ENCODE measurements at regions not wholly inside any gene's neighbourhood (a gene's known extent, or its start where the extent isn't known, plus 50 kb on each side); places are given as distances from the start of the nearest gene placed in this dataset.
"Not testable (repeated sequence)": the region's sequence is repeated elsewhere in the genome, so short reads cannot be mapped to it uniquely, and the experiment has no call there.

GRCh38 chr3:115287198-115287597 is 140.1 kb upstream of the ZBTB20 start:
- Histone ChIP-seq H3K36me3 (ENCODE audit: control insufficient read depth, insufficient read depth, low read length) (no peaks in the 10 kb centered on the region), H3K4me3 (ENCODE audit: low read depth, low read length) (no peak overlapping the region), H3K27me3 (ENCODE audit: control insufficient read depth, insufficient read depth, low read length) (no peaks in the 10 kb centered on the region)
- DNase-seq (ENCODE audit: low read depth): no peak
- no peak for TF ChIP-seq CTCF (IDR thresholded peaks at IDR 0.05; ENCODE audit: insufficient read depth, low read length, poor library complexity, severe bottlenecking)

DNA sequence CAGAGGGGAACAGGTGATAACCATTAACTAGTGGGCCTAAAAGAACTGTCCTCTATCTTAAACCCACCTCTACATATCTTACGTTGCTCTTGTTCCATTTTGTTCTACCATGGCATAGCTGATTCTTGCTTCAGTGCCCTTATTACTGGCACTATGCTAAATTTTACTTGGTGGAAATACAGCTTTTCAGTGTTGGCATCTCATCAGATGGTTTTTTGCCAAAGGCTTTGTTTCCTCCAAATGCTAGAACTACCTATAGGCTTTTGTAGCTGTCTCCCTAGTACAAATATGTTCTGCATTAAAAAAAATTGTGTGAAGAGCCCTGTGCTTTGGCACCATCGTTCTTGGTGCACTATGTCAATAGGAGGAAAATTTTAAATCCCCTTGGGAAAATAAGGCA is 145.0 kb upstream of the ZBTB20 start:
- no peaks in the 10 kb centered on the region for H3K36me3 ChIP-seq (ENCODE audit: control insufficient read depth, insufficient read depth, low read length)
- no peaks in the 10 kb centered on the region for H3K27me3 ChIP-seq (ENCODE audit: control insufficient read depth, insufficient read depth, low read length)
- no peak overlapping the region for H3K4me3 ChIP-seq (ENCODE audit: low read depth, low read length)
- no peak for TF ChIP-seq CTCF (IDR thresholded peaks at IDR 0.05; ENCODE audit: insufficient read depth, low read length, poor library complexity, severe bottlenecking)
- DNase-seq (ENCODE audit: low read depth): no peak

- DNase-seq (ENCODE audit: low read depth): no peak
- Histone ChIP-seq H3K4me3 (ENCODE audit: low read depth, low read length) (no peak overlapping the region), H3K27me3 (ENCODE audit: control insufficient read depth, insufficient read depth, low read length) (no peaks in the 10 kb centered on the region), H3K36me3 (ENCODE audit: control insufficient read depth, insufficient read depth, low read length) (no peaks in the 10 kb centered on the region)
- no peak for TF ChIP-seq CTCF (IDR thresholded peaks at IDR 0.05; ENCODE audit: insufficient read depth, low read length, poor library complexity, severe bottlenecking)
Observed at GRCh38 chr3:115292677-115293165, 145.6 kb upstream of the ZBTB20 start.

GRCh38 chr3:115293321-115293720 is 146.2 kb upstream of the ZBTB20 start:
- no peak for DNase-seq (ENCODE audit: low read depth)
- Histone ChIP-seq H3K4me3 (ENCODE audit: low read depth, low read length) (no peak overlapping the region), H3K36me3 (ENCODE audit: control insufficient read depth, insufficient read depth, low read length) (no peaks in the 10 kb centered on the region), H3K27me3 (ENCODE audit: control insufficient read depth, insufficient read depth, low read length) (no peaks in the 10 kb centered on the region)
- no peak for TF ChIP-seq CTCF (IDR thresholded peaks at IDR 0.05; ENCODE audit: insufficient read depth, low read length, poor library complexity, severe bottlenecking)

GRCh38 chr3:115301364-115301860 is 154.3 kb upstream of the ZBTB20 start:
- Histone ChIP-seq H3K4me3 (ENCODE audit: low read depth, low read length) (no peak overlapping the region), H3K36me3 (ENCODE audit: control insufficient read depth, insufficient read depth, low read length) (no peaks in the 10 kb centered on the region), H3K27me3 (ENCODE audit: control insufficient read depth, insufficient read depth, low read length) (no peaks in the 10 kb centered on the region)
- no peak for DNase-seq (ENCODE audit: low read depth)
- TF ChIP-seq CTCF (IDR thresholded peaks at IDR 0.05; ENCODE audit: insufficient read depth, low read length, poor library complexity, severe bottlenecking): no peak

GRCh38 chr3:115317953-115318352 is 170.9 kb upstream of the ZBTB20 start:
- not testable (repeated sequence) for H3K36me3 ChIP-seq (ENCODE audit: control insufficient read depth, insufficient read depth, low read length); H3K4me3 ChIP-seq (ENCODE audit: low read depth, low read length); H3K27me3 ChIP-seq (ENCODE audit: control insufficient read depth, insufficient read depth, low read length); DNase-seq (ENCODE audit: low read depth)
